ENCODE measurements at regions not wholly inside any gene's neighbourhood (a gene's known extent, or its start where the extent isn't known, plus 50 kb on each side); places are given as distances from the start of the nearest gene placed in this dataset.
"Not testable (repeated sequence)": the region's sequence is repeated elsewhere in the genome, so short reads cannot be mapped to it uniquely, and the experiment has no call there.

GRCh38 chr16:60763869-60764268 is 1272.4 kb downstream of the CDH8 start:
- FAIRE-seq: no peak

GRCh38 chr16:60755907-60756306 is 1280.3 kb downstream of the CDH8 start:
- FAIRE-seq: no peak

GRCh38 chr16:60748366-60748765 is 1287.9 kb downstream of the CDH8 start:
- FAIRE-seq: no peak

- FAIRE-seq: no peak
These were observed 1292.0 kb downstream of the CDH8 start for GRCh38 chr16:60744198-60744597.

- FAIRE-seq: no peak
These were observed 1294.4 kb downstream of the CDH8 start for GRCh38 chr16:60741810-60742209.

GRCh38 chr16:60739737-60740683 is 1296.2 kb downstream of the CDH8 start:
- FAIRE-seq: no peak

- no peak for FAIRE-seq
These were observed 1304.7 kb downstream of the CDH8 start for GRCh38 chr16:60731329-60732050.

GRCh38 chr16:60729051-60729450 is 1307.2 kb downstream of the CDH8 start:
- FAIRE-seq: no peak

GRCh38 chr16:60727851-60728250 is 1308.4 kb downstream of the CDH8 start:
- FAIRE-seq: no peak

GRCh38 chr16:60720060-60720459 is 1316.2 kb downstream of the CDH8 start:
- FAIRE-seq: no peak

- no peak for FAIRE-seq
These were observed 1318.4 kb downstream of the CDH8 start for GRCh38 chr16:60717808-60718207.

- FAIRE-seq: no peak
These were observed 1324.1 kb downstream of the CDH8 start for GRCh38 chr16:60712144-60712543.

GRCh38 chr16:60704726-60705125 is 1331.5 kb downstream of the CDH8 start:
- no peak for FAIRE-seq

GRCh38 chr16:60703096-60703495 is 1333.1 kb downstream of the CDH8 start:
- no peak for FAIRE-seq

- no peak for FAIRE-seq
These were observed 1349.4 kb downstream of the CDH8 start for GRCh38 chr16:60686824-60687223.

- no peak for FAIRE-seq
These were observed 1352.2 kb downstream of the CDH8 start for GRCh38 chr16:60684002-60684401.

- no peak for FAIRE-seq
These were observed 1354.0 kb downstream of the CDH8 start for GRCh38 chr16:60682219-60682618.

- FAIRE-seq: no peak
These were observed 1355.2 kb downstream of the CDH8 start for GRCh38 chr16:60681043-60681442.

- no peak for FAIRE-seq
These were observed 1361.2 kb downstream of the CDH8 start for GRCh38 chr16:60675022-60675421.

- no peak for FAIRE-seq
These were observed 1362.0 kb downstream of the CDH8 start for GRCh38 chr16:60674241-60674640.

GRCh38 chr16:60655514-60656153 is 1380.6 kb downstream of the CDH8 start:
- no peak for FAIRE-seq

GRCh38 chr16:60651346-60651745 is 1384.9 kb downstream of the CDH8 start:
- FAIRE-seq: no peak

- FAIRE-seq: no peak
These were observed 1387.9 kb downstream of the CDH8 start for GRCh38 chr16:60648290-60648689.

GRCh38 chr16:60647388-60647787 is 1388.8 kb downstream of the CDH8 start:
- FAIRE-seq: not testable (repeated sequence)

All from TTC549 (cell line).